Panc1 (cell line): ENCODE measurements at regions not wholly inside any gene's neighbourhood (a gene's known extent, or its start where the extent isn't known, plus 50 kb on each side); places are given as distances from the start of the nearest gene placed in this dataset.

ENCODE experiments used
- CTCF ChIP-seq: fragments of 450-650 bp; IDR thresholded peaks from 2 replicates; pipeline ENCODE4 v1.5.1; 2017; ENCODE audit warnings: mild to moderate bottlenecking
- SIN3A ChIP-seq: IDR thresholded peaks from 2 replicates; pipeline ENCODE4 v1.6.1; 2012; ENCODE audit warnings: low read depth, mild to moderate bottlenecking, low read length, moderate library complexity, borderline replicate concordance; ENCODE audit not compliant: insufficient read depth
- TCF7L2 ChIP-seq: IDR thresholded peaks from 2 replicates; pipeline ENCODE4 v1.6.1; 2011; ENCODE audit warnings: mild to moderate bottlenecking, low read depth, low read length, inconsistent platforms

- no peak for TF ChIP-seq CTCF
- TF ChIP-seq SIN3A, result no peak
- TF ChIP-seq TCF7L2, result no peak
Measured at GRCh38 chr17:14725729-14726128, 424.8 kb downstream of the HS3ST3B1 start.
